ENCODE measurements at regions not wholly inside any gene's neighbourhood (a gene's known extent, or its start where the extent isn't known, plus 50 kb on each side); places are given as distances from the start of the nearest gene placed in this dataset.
"Not testable (repeated sequence)": the region's sequence is repeated elsewhere in the genome, so short reads cannot be mapped to it uniquely, and the experiment has no call there.

GRCh38 chr15:70576696-70577095, 186.7 kb downstream of the UACA start:
- DNase-seq (ENCODE audit: low read depth), result no peak

GRCh38 chr15:70576276-70576675, 187.1 kb downstream of the UACA start:
- DNase-seq (ENCODE audit: low read depth), result no peak

- DNase-seq (ENCODE audit: low read depth), result no peak
Observed at GRCh38 chr15:70575231-70576226, 187.8 kb downstream of the UACA start.

GRCh38 chr15:70574325-70574724, 189.0 kb downstream of the UACA start:
- DNase-seq (ENCODE audit: low read depth), result not testable (repeated sequence)

- DNase-seq (ENCODE audit: low read depth), result no peak
Observed at GRCh38 chr15:70573121-70573850, 190.1 kb downstream of the UACA start.

- no peak for DNase-seq (ENCODE audit: low read depth)
Observed at GRCh38 chr15:70569714-70570231, 193.6 kb downstream of the UACA start.

GRCh38 chr15:70569091-70569713, 194.2 kb downstream of the UACA start:
- DNase-seq (ENCODE audit: low read depth), result no peak

- no peak for DNase-seq (ENCODE audit: low read depth)
Observed at GRCh38 chr15:70566989-70567388, 196.4 kb downstream of the UACA start.

GRCh38 chr15:70566047-70566835, 197.1 kb downstream of the UACA start:
- DNase-seq (ENCODE audit: low read depth), result no peak

- no peak for DNase-seq (ENCODE audit: low read depth)
Observed at GRCh38 chr15:70563561-70564095, 199.7 kb downstream of the UACA start.

- no peak for DNase-seq (ENCODE audit: low read depth)
Observed at GRCh38 chr15:70562906-70563305, 200.5 kb downstream of the UACA start.

- DNase-seq (ENCODE audit: low read depth), result no peak
Observed at GRCh38 chr15:70561885-70562284, 201.5 kb downstream of the UACA start.

GRCh38 chr15:70560617-70561328, 202.6 kb downstream of the UACA start:
- no peak for DNase-seq (ENCODE audit: low read depth)

- peak; percentile 21 for DNase-seq (ENCODE audit: low read depth)
Observed at GRCh38 chr15:70559265-70560239, 203.8 kb downstream of the UACA start.

- DNase-seq (ENCODE audit: low read depth), result no peak
Observed at GRCh38 chr15:70558406-70559264, 204.7 kb downstream of the UACA start.

- DNase-seq (ENCODE audit: low read depth), result no peak
Observed at GRCh38 chr15:70557521-70558258, 205.7 kb downstream of the UACA start.

- no peak for DNase-seq (ENCODE audit: low read depth)
Observed at GRCh38 chr15:70556779-70557178, 206.6 kb downstream of the UACA start.
